MCF 10A (cell line): ENCODE measurements at regions not wholly inside any gene's neighbourhood (a gene's known extent, or its start where the extent isn't known, plus 50 kb on each side); places are given as distances from the start of the nearest gene placed in this dataset.

Experiments
- BruUV-seq: library from RNA; stranded (reverse); fragments of 400-500 nt; replicated peaks from 2 replicates; lab custom pipeline; 2021; lab: Mats Ljungman, UMichigan
- CTCF ChIA-PET: fragments of 300-600 bp; sonication (Branson Sonifier 250); formaldehyde crosslinking; extraction: SDS; loops from one replicate; lab custom pipeline; 2021; ENCODE audit warnings: antibody characterized with exemption, inconsistent platforms; lab: Yijun Ruan, JAX
- POLR2A ChIA-PET: fragments of 300-600, 350-650 bp; sonication (Branson Sonifier 250); formaldehyde crosslinking; extraction: SDS; loops from one replicate; lab custom pipeline; 2020; ENCODE audit warnings: antibody characterized with exemption, inconsistent platforms; lab: Yijun Ruan, JAX
- DNase-seq: peaks from one replicate; pipeline ENCODE4 v3.0.0-alpha.2; 2018; ENCODE audit not compliant: unreplicated experiment
- H3K27ac Mint-ChIP-seq: one replicate; pipeline ENCODE4 v1.8.0; 2022; ENCODE audit warnings: mild to moderate bottlenecking, low read depth, mixed read lengths; ENCODE audit not compliant: unreplicated experiment
- H3K27me3 Mint-ChIP-seq: one replicate; pipeline ENCODE4 v1.8.0; 2022; ENCODE audit warnings: mixed read lengths; ENCODE audit not compliant: insufficient read depth, unreplicated experiment
- H3K36me3 Mint-ChIP-seq: one replicate; pipeline ENCODE4 v1.8.0; 2022; ENCODE audit warnings: mild to moderate bottlenecking, moderate library complexity, mixed read lengths; ENCODE audit not compliant: insufficient read depth, unreplicated experiment
- H3K4me1 Mint-ChIP-seq: one replicate; pipeline ENCODE4 v1.8.0; 2022; ENCODE audit warnings: mixed read lengths; ENCODE audit not compliant: insufficient read depth, unreplicated experiment
- H3K4me3 Mint-ChIP-seq: one replicate; pipeline ENCODE4 v1.8.0; 2022; ENCODE audit warnings: mild to moderate bottlenecking, moderate library complexity, mixed read lengths; ENCODE audit not compliant: unreplicated experiment
- H3K9me3 Mint-ChIP-seq: one replicate; pipeline ENCODE4 v1.8.0; 2022; ENCODE audit warnings: mixed read lengths; ENCODE audit not compliant: unreplicated experiment
- CTCF ChIP-seq: fragments of 200-600 bp; IDR thresholded peaks from one replicate; pipeline ENCODE4 v1.8.0; 2022; ENCODE audit warnings: antibody characterized with exemption, mild to moderate bottlenecking; ENCODE audit not compliant: unreplicated experiment
- intact Hi-C: fragments of 100-400 bp; cut with micrococcal nuclease; formaldehyde crosslinking; loops from 2 replicates; pipeline ENCODE4 v1.14.1; 2022

- Mint-ChIP-seq H3K27ac (no peak overlapping the region), H3K36me3 (no peaks in the 10 kb centered on the region), H3K27me3 (no peaks in the 10 kb centered on the region), H3K4me3 (no peak overlapping the region), H3K4me1 (no peaks in the 10 kb centered on the region), H3K9me3 (no peaks in the 10 kb centered on the region)
- no TSS peak for BruUV-seq
- POLR2A ChIA-PET: no interaction called here
- TF ChIP-seq CTCF: no peak
- CTCF ChIA-PET: no interaction called here
- intact Hi-C loops: no loop called here
- DNase-seq: no peak
Observed at GRCh38 chr15:47206358-47206978, 510.8 kb upstream of the SEMA6D start.

DNA sequence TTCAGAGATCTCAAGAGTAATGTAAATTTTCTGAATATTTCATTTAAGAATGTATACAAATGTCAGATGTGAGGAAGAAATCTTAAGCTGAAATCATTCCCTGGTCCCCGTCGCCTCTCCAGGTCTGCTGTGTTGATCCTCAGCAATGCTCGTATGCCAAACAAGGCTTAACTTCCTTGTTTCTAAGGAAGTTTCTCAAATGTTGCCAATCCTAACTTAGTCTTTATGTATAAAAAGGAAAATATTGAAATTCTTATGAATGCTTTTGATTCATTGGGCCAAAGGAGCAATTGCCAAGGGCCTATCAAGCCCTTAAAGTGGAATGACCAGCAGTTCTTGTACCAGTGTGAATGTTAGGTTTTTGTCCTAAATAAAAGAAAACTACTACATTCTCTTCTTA, 507.7 kb upstream of the SEMA6D start:
- H3K4me3 Mint-ChIP-seq: no peak overlapping the region
- no peaks in the 10 kb centered on the region for H3K36me3 Mint-ChIP-seq
- no peak for TF ChIP-seq CTCF
- H3K9me3 Mint-ChIP-seq: no peaks in the 10 kb centered on the region
- DNase-seq: no peak
- no TSS peak for BruUV-seq
- H3K4me1 Mint-ChIP-seq: no peaks in the 10 kb centered on the region
- no peaks in the 10 kb centered on the region for H3K27me3 Mint-ChIP-seq
- no peak overlapping the region for H3K27ac Mint-ChIP-seq
- CTCF ChIA-PET: interaction anchor here (0.5 kb wide), 1 partner anchor 780 kb away, joined by 3 read pairs; no protein-coding TSS in a partner anchor
- POLR2A ChIA-PET: no interaction called here
- intact Hi-C loops: no loop called here

DNA sequence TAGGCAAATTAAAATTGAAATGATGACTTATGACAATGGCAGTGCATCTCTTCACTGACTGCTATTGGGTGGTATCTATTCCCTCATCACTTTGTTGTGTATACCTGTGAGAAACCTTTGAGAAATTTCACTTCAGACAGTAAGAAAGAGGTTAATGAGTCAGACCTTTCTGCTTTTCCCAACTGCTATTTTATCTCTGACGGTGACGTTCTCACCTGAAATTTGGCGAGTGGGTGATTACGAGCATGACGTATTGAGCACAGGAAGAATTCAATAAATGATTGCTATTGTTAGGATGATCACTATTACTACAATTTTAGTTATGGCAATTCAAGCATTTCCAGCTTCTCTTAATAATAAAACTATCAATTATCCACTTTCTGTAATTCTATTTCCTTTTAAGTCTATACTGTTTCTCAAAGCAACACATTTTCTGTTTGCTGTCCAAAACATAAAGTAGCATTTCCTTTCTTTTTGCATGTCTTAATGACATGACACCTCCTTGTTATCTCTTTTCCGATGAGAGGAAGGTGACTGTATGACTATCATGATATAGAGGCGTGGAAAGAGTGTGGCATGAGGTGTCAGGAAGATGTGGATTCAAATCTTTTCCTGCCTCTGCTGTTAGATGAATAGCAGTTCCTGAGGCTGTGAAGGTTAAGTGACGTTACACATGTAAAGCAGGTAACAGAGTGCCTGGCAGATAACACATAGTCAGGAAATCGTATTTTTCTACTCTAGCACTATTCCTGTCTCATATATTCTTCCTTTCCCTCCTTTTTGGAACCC, 504.9 kb upstream of the SEMA6D start:
- CTCF ChIA-PET: no interaction called here
- no TSS peak for BruUV-seq

More for the DNA sequence above, 504.9 kb upstream of the SEMA6D start:
- Mint-ChIP-seq H3K36me3 (no peaks in the 10 kb centered on the region), H3K27me3 (no peaks in the 10 kb centered on the region), H3K4me3 (no peak overlapping the region), H3K9me3 (no peaks in the 10 kb centered on the region), H3K4me1 (no peaks in the 10 kb centered on the region), H3K27ac (no peak overlapping the region)
- DNase-seq: no peak
- POLR2A ChIA-PET: no interaction called here
- TF ChIP-seq CTCF: no peak
- intact Hi-C loops: no loop called here
